ENCODE measurements at regions not wholly inside any gene's neighbourhood (a gene's known extent, or its start where the extent isn't known, plus 50 kb on each side); places are given as distances from the start of the nearest gene placed in this dataset.

DNA sequence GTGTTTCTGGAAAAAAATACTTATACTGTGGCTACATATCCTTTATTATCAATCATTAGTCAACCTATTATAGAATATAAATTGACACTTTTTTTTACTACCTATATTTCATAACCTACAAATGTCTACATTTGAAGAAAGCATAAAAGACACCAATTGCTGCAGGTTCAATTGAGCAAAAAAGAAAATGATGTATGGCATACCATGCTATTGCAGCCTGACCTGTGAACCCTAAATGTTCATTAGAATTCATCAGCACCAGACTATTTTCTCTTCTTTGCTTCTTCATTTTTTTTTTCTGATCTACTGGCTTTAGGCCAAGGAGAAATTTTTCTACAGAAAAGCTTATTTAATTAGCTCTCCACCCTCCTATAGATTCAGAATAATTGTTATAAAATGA, 1628.2 kb upstream of the IGFBP7 start:
- Histone ChIP-seq H2AFZ (ENCODE audit: low read depth, low read length) (no peak overlapping the region), H4K20me1 (replicated peaks; ENCODE audit: control insufficient read depth, extremely low read depth, insufficient read depth, low read length) (no peaks in the 10 kb centered on the region), H3K4me2 (ENCODE audit: insufficient read depth, low read length) (no peak overlapping the region), H3K9me3 (replicated peaks; ENCODE audit: control insufficient read depth, insufficient read depth, low read length) (peaks cover 2% of the 10 kb centered on the region), H3K4me1 (ENCODE audit: control insufficient read depth, extremely low read depth, insufficient read depth, low read length) (no peaks in the 10 kb centered on the region), H3K79me2 (ENCODE audit: control insufficient read depth, insufficient read depth, low read length) (no peaks in the 10 kb centered on the region), H3K27ac (ENCODE audit: insufficient read depth, low read depth, low read length) (no peak overlapping the region), H3K9me1 (replicated peaks; ENCODE audit: control insufficient read depth, extremely low read depth, insufficient read depth, low read length) (no peaks in the 10 kb centered on the region), H3K9ac (replicated peaks; ENCODE audit: extremely low read depth, insufficient read depth, low read length) (no peak overlapping the region), H3K36me3 (ENCODE audit: control insufficient read depth in 2 of 2, extremely low read depth in 1 of 2, insufficient read depth in 2 of 2, low read length in 2 of 2) (no peaks in the 10 kb centered on the region), H3K27me3 (ENCODE audit: control insufficient read depth in 2 of 2, insufficient read depth in 2 of 2, low read length in 2 of 2) (no peaks in the 10 kb centered on the region), H3K4me3 (replicated peaks in 1 of 3; ENCODE audit: insufficient read depth in 1 of 3, low read depth in 1 of 3, low read length in 3 of 3) (no peak overlapping the region)
- TF ChIP-seq, protein P1, sequence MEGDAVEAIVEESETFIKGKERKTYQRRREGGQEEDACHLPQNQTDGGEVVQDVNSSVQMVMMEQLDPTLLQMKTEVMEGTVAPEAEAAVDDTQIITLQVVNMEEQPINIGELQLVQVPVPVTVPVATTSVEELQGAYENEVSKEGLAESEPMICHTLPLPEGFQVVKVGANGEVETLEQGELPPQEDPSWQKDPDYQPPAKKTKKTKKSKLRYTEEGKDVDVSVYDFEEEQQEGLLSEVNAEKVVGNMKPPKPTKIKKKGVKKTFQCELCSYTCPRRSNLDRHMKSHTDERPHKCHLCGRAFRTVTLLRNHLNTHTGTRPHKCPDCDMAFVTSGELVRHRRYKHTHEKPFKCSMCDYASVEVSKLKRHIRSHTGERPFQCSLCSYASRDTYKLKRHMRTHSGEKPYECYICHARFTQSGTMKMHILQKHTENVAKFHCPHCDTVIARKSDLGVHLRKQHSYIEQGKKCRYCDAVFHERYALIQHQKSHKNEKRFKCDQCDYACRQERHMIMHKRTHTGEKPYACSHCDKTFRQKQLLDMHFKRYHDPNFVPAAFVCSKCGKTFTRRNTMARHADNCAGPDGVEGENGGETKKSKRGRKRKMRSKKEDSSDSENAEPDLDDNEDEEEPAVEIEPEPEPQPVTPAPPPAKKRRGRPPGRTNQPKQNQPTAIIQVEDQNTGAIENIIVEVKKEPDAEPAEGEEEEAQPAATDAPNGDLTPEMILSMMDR (IDR thresholded peaks at IDR 0.05; ENCODE audit: extremely low read depth in 1 of 2, insufficient read depth in 1 of 2, low read depth in 1 of 2, low read length in 2 of 2): no peak
- TF ChIP-seq POLR2A (IDR thresholded peaks at IDR 0.05; ENCODE audit: low read depth, low read length) (no peak), POLR2AphosphoS5 (IDR thresholded peaks at IDR 0.05; ENCODE audit: insufficient read depth, low read depth, low read length) (no peak)
- dilution Hi-C loops (cut with MboI; ENCODE audit: extremely low pct_ligation_motif_present, low sequenced_read_pairs): no loop called here
- ChIA-PET CTCF (no interaction called here), POLR2A (no interaction called here)
- no TSS peak for BruUV-seq (replicated peaks)
- FAIRE-seq (no peak), DNase-seq (ENCODE audit: low read depth, low spot score) (no peak)
- intact Hi-C loops (cut with micrococcal nuclease): no loop called here

DNA sequence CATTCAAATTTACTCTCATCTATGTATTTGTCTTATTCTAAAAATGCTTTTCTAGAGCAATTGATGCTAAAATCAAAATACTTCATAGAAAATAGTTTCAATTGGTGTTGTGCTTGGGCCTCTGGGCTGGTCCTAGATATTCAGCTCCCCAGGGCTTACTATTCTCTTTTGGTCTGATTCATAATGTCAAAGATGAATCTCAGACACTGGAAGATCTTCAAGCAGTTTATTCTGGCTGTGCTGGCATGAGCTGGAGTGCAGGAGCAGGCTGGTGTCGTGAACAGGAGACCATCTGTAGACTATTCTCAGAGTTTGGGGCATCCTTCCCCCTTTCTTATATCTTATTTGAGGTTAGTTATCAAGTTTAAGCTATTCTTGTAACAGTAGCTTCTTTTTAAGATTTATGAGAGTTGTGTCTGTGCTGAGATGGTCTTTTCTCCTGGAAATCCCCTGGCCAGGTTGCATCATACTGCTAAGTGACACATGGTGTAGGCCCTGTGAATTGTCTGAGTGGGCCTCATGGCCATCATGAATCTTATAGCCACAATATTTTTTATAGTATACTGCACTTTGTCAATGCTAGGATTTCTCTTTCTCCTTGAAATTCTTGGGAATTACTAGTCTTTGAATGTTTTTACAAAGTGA, 1624.0 kb upstream of the IGFBP7 start:
- CTCF ChIA-PET: no interaction called here
- dilution Hi-C loops (cut with MboI; ENCODE audit: extremely low pct_ligation_motif_present, low sequenced_read_pairs): no loop called here
- no peak for FAIRE-seq
- Histone ChIP-seq H3K4me3 (replicated peaks in 1 of 3; ENCODE audit: insufficient read depth in 1 of 3, low read depth in 1 of 3, low read length in 3 of 3) (no peak overlapping the region), H3K27me3 (ENCODE audit: control insufficient read depth in 2 of 2, insufficient read depth in 2 of 2, low read length in 2 of 2) (no peaks in the 10 kb centered on the region), H3K9me3 (replicated peaks; ENCODE audit: control insufficient read depth, insufficient read depth, low read length) (peaks cover under 1% of the 10 kb centered on the region), H2AFZ (ENCODE audit: low read depth, low read length) (no peak overlapping the region), H3K9me1 (replicated peaks; ENCODE audit: control insufficient read depth, extremely low read depth, insufficient read depth, low read length) (no peaks in the 10 kb centered on the region), H3K9ac (replicated peaks; ENCODE audit: extremely low read depth, insufficient read depth, low read length) (no peak overlapping the region), H3K27ac (ENCODE audit: insufficient read depth, low read depth, low read length) (no peak overlapping the region), H3K36me3 (ENCODE audit: control insufficient read depth in 2 of 2, extremely low read depth in 1 of 2, insufficient read depth in 2 of 2, low read length in 2 of 2) (no peaks in the 10 kb centered on the region), H3K79me2 (ENCODE audit: control insufficient read depth, insufficient read depth, low read length) (no peaks in the 10 kb centered on the region), H3K4me2 (ENCODE audit: insufficient read depth, low read length) (no peak overlapping the region), H3K4me1 (ENCODE audit: control insufficient read depth, extremely low read depth, insufficient read depth, low read length) (no peaks in the 10 kb centered on the region), H4K20me1 (replicated peaks; ENCODE audit: control insufficient read depth, extremely low read depth, insufficient read depth, low read length) (no peaks in the 10 kb centered on the region)
- DNase-seq (ENCODE audit: low read depth, low spot score): no peak
- BruUV-seq (replicated peaks): no TSS peak
- POLR2A ChIA-PET: no interaction called here
- intact Hi-C loops (cut with micrococcal nuclease): no loop called here
- TF ChIP-seq, protein P2, sequence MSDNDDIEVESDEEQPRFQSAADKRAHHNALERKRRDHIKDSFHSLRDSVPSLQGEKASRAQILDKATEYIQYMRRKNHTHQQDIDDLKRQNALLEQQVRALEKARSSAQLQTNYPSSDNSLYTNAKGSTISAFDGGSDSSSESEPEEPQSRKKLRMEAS (IDR thresholded peaks at IDR 0.05; ENCODE audit: insufficient read depth, insufficient read length): no peak
- TF ChIP-seq MYC (IDR thresholded peaks at IDR 0.05; ENCODE audit: low read depth, low read length): no peak
- TF ChIP-seq EZH2 (IDR thresholded peaks at IDR 0.05; ENCODE audit: borderline replicate concordance, low read depth, low read length, severe bottlenecking): no peak
- no peak for TF ChIP-seq POLR2AphosphoS5 (IDR thresholded peaks at IDR 0.05; ENCODE audit: insufficient read depth, low read depth, low read length)
- TF ChIP-seq GATA2 (IDR thresholded peaks at IDR 0.05; ENCODE audit: insufficient read depth, insufficient read length, low read depth, low read length): no peak
- no peak for TF ChIP-seq POLR2A (IDR thresholded peaks at IDR 0.05; ENCODE audit: low read depth, low read length)
- TF ChIP-seq, protein P1 (IDR thresholded peaks at IDR 0.05; ENCODE audit: extremely low read depth in 1 of 2, insufficient read depth in 1 of 2, low read depth in 1 of 2, low read length in 2 of 2): no peak
- TF ChIP-seq FOS (IDR thresholded peaks at IDR 0.05; ENCODE audit: borderline replicate concordance, insufficient read depth, low read length): no peak

Measured in endothelial cell of umbilical vein (primary cell).